H1 (cell line): ENCODE measurements at regions not wholly inside any gene's neighbourhood (a gene's known extent, or its start where the extent isn't known, plus 50 kb on each side); places are given as distances from the start of the nearest gene placed in this dataset.

Source experiments
- CTCF ChIA-PET: fragments of 300-600 bp; sonication (Branson Sonifier 250); formaldehyde crosslinking; loops from one replicate; lab custom pipeline; 2021; ENCODE audit not compliant: partially characterized antibody; lab: Charles Lee
- POLR2A ChIA-PET: fragments of 300-600 bp; sonication (Branson Sonifier 250); formaldehyde crosslinking; loops from one replicate; lab custom pipeline; 2021; ENCODE audit warnings: inconsistent platforms; ENCODE audit not compliant: partially characterized antibody; lab: Charles Lee
- DNase-seq, 2 experiments: peaks; one replicate each; pipeline versions ENCODE4 v3.0.0 to v3.0.0-alpha.2; 2010 to 2022; ENCODE audit warnings: low spot score in 2 of 2, low read depth in 1 of 2, mixed read lengths in 1 of 2
- FAIRE-seq: peaks from 2 replicates; lab custom pipeline; 2011; peaks lifted over from hg19 to GRCh38; lab: Jason Lieb, UNC
- H2AFZ ChIP-seq: 2 replicates; pipeline ENCODE4 v1.8.1; 2012; ENCODE audit warnings: low read length, inconsistent platforms
- H2AK5ac ChIP-seq: 2 replicates; pipeline ENCODE4 v1.6.1; 2013; ENCODE audit warnings: low read depth, low read length
- H2BK120ac ChIP-seq: replicated peaks from 2 replicates; pipeline ENCODE3; 2013; ENCODE audit warnings: low read depth, low read length, inconsistent platforms
- H2BK12ac ChIP-seq: 2 replicates; pipeline ENCODE4 v1.6.1; 2013; ENCODE audit warnings: low read depth, low read length
- H2BK15ac ChIP-seq: 2 replicates; pipeline ENCODE4 v1.6.1; 2013; ENCODE audit warnings: low read length
- H2BK20ac ChIP-seq: 2 replicates; pipeline ENCODE4 v1.6.1; 2013; ENCODE audit warnings: low read length
- H2BK5ac ChIP-seq: 2 replicates; pipeline ENCODE4 v1.6.1; 2013; ENCODE audit warnings: low read depth, low read length
- H3K14ac ChIP-seq: 2 replicates; pipeline ENCODE4 v1.6.1; 2013; ENCODE audit warnings: inconsistent platforms; ENCODE audit not compliant: insufficient read length
- H3K18ac ChIP-seq: 2 replicates; pipeline ENCODE4 v1.6.1; 2013; ENCODE audit warnings: low read length; ENCODE audit errors: extremely low read depth
- H3K23ac ChIP-seq: 2 replicates; pipeline ENCODE4 v1.6.1; 2013; ENCODE audit warnings: inconsistent platforms; ENCODE audit not compliant: insufficient read length
- H3K23me2 ChIP-seq: 2 replicates; pipeline ENCODE4 v1.6.1; 2013; ENCODE audit warnings: low read depth, low read length
- H3K27ac ChIP-seq: 2 replicates; pipeline ENCODE4 v1.6.1; 2011; ENCODE audit warnings: low read depth, low read length, inconsistent platforms
- H3K27me3 ChIP-seq, 4 experiments: replicated peaks in 1 of 4; 1 replicate in 1 of 4; 2 replicates in 3 of 4; pipeline versions ENCODE4 v1.6.1 to v1.8.1; 2011 to 2013; ENCODE audit warnings: low read length in 3 of 4, mild to moderate bottlenecking in 3 of 4, inconsistent platforms in 2 of 4, mixed read lengths in 2 of 4, moderate library complexity in 1 of 4; ENCODE audit not compliant: control insufficient read depth in 3 of 4, insufficient read depth in 3 of 4; ENCODE audit errors: extremely low read depth in 1 of 4
- H3K36me3 ChIP-seq, 4 experiments: 2 replicates each; pipeline versions ENCODE4 v1.6.1 to v1.8.1; 2011 to 2013; ENCODE audit warnings: mild to moderate bottlenecking in 4 of 4, low read length in 3 of 4, moderate library complexity in 2 of 4, control low read depth in 1 of 4, inconsistent platforms in 1 of 4; ENCODE audit not compliant: insufficient read depth in 4 of 4, control insufficient read depth in 2 of 4
- H3K4ac ChIP-seq: replicated peaks from 2 replicates; pipeline ENCODE3; 2013; ENCODE audit warnings: low read length, low read depth, mixed read lengths, inconsistent platforms; ENCODE audit not compliant: insufficient read length
- H3K4me1 ChIP-seq, 4 experiments: replicated peaks in 1 of 4; 1 replicate in 1 of 4; 2 replicates in 3 of 4; pipeline versions ENCODE4 v1.6.1 to v1.8.1; 2011 to 2013; ENCODE audit warnings: low read length in 3 of 4, inconsistent platforms in 2 of 4, mixed read lengths in 1 of 4; ENCODE audit not compliant: insufficient read depth in 4 of 4, control insufficient read depth in 3 of 4
- H3K4me2 ChIP-seq, 2 experiments: 2 replicates each; pipeline versions ENCODE4 v1.6.1 to v1.8.1; 2011 to 2013; ENCODE audit warnings: low read depth in 2 of 2, low read length in 2 of 2, control low read depth in 1 of 2, inconsistent platforms in 1 of 2, mild to moderate bottlenecking in 1 of 2; ENCODE audit not compliant: insufficient read depth in 1 of 2
- H3K4me3 ChIP-seq, 4 experiments: fragments of 200-600, 300-600 bp in 1 of 4; sonication (generic), shearing (Covaris generic), sonication (Bioruptor Twin) in 1 of 4; 2 replicates each; pipeline versions ENCODE4 v1.5.1 to v1.8.1; 2011 to 2016; ENCODE audit warnings: low read length in 4 of 4, low read depth in 3 of 4, control low read depth in 2 of 4, inconsistent platforms in 2 of 4, mild to moderate bottlenecking in 2 of 4, mixed read lengths in 1 of 4, moderate library complexity in 1 of 4; ENCODE audit not compliant: insufficient read depth in 2 of 4; ENCODE audit errors: extremely low read depth in 1 of 4
- H3K56ac ChIP-seq: replicated peaks from 2 replicates; pipeline ENCODE3; 2013; ENCODE audit warnings: low read depth, mild to moderate bottlenecking, mixed read lengths, low read length, inconsistent platforms; ENCODE audit not compliant: insufficient read length
- H3K79me1 ChIP-seq: 2 replicates; pipeline ENCODE4 v1.6.1; 2013; ENCODE audit warnings: low read depth, low read length, control low read depth
- H3K79me2 ChIP-seq, 2 experiments: 2 replicates each; pipeline versions ENCODE4 v1.6.1 to v1.8.1; 2012 to 2013; ENCODE audit warnings: low read length in 2 of 2, mild to moderate bottlenecking in 2 of 2, inconsistent platforms in 1 of 2; ENCODE audit not compliant: insufficient read depth in 2 of 2, control insufficient read depth in 1 of 2
- H3K9ac ChIP-seq, 4 experiments: replicated peaks in 1 of 4; 1 replicate in 1 of 4; 2 replicates in 3 of 4; pipeline versions ENCODE4 v1.6.1 to v1.8.1; 2011 to 2013; ENCODE audit warnings: low read depth in 3 of 4, low read length in 3 of 4, control low read depth in 2 of 4, mild to moderate bottlenecking in 2 of 4, moderate library complexity in 2 of 4, inconsistent platforms in 1 of 4; ENCODE audit errors: extremely low read depth in 1 of 4
- H3K9me3 ChIP-seq, 2 experiments: 2 replicates each; pipeline versions ENCODE4 v1.6.1 to v1.8.1; 2012 to 2013; ENCODE audit warnings: mild to moderate bottlenecking in 2 of 2, moderate library complexity in 2 of 2, control low read depth in 1 of 2, inconsistent platforms in 1 of 2, low read depth in 1 of 2, low read length in 1 of 2, mixed read lengths in 1 of 2; ENCODE audit not compliant: insufficient read depth in 2 of 2
- H4K20me1 ChIP-seq, 2 experiments: replicated peaks in 1 of 2; 2 replicates each; pipeline versions ENCODE3 to v1.8.1; 2011 to 2013; ENCODE audit warnings: inconsistent platforms in 2 of 2, low read length in 2 of 2, mild to moderate bottlenecking in 1 of 2; ENCODE audit not compliant: insufficient read depth in 2 of 2, control insufficient read depth in 1 of 2
- H4K5ac ChIP-seq: 2 replicates; pipeline ENCODE4 v1.6.1; 2013; ENCODE audit warnings: low read length, low read depth, mixed read lengths, inconsistent platforms; ENCODE audit not compliant: insufficient read length
- H4K8ac ChIP-seq: 2 replicates; pipeline ENCODE4 v1.8.0; 2013; ENCODE audit warnings: mild to moderate bottlenecking, moderate library complexity, low read length, inconsistent platforms; ENCODE audit not compliant: insufficient read depth; ENCODE audit errors: extremely low read depth
- H4K91ac ChIP-seq: replicated peaks from 2 replicates; pipeline ENCODE3; 2013; ENCODE audit warnings: low read length, mixed read lengths, inconsistent platforms; ENCODE audit not compliant: insufficient read length
- BACH1 ChIP-seq: IDR thresholded peaks from 2 replicates; pipeline ENCODE4 v1.6.1; 2012; ENCODE audit warnings: low read length, improper control_type of control experiment
- CBX8 ChIP-seq: fragments of 300-800, 300-1000 bp; sonication (generic); IDR thresholded peaks from 2 replicates; pipeline ENCODE4 v1.7.1; 2016; ENCODE audit warnings: low read depth, low read length, borderline replicate concordance
- CHD1 ChIP-seq: IDR thresholded peaks from 2 replicates; pipeline ENCODE4 v1.6.1; 2012; ENCODE audit warnings: low read depth, low read length, improper control_type of control experiment
- CTBP2 ChIP-seq: IDR thresholded peaks from 2 replicates; pipeline ENCODE4 v1.7.0; 2011; ENCODE audit warnings: borderline replicate concordance, mild to moderate bottlenecking, moderate library complexity, mixed read lengths, low read length; ENCODE audit not compliant: insufficient read depth, insufficient read length
- NRF1 ChIP-seq: IDR thresholded peaks from 2 replicates; pipeline ENCODE4 v1.6.1; 2011; ENCODE audit warnings: mild to moderate bottlenecking, low read depth, low read length, improper control_type of control experiment
- POLR2A ChIP-seq, 2 experiments: IDR thresholded peaks; 1 replicate in 1 of 2; 2 replicates in 1 of 2; pipeline ENCODE4 v1.6.1; 2011; ENCODE audit warnings: low read depth in 2 of 2, low read length in 2 of 2, mild to moderate bottlenecking in 2 of 2; ENCODE audit errors: control extremely low read depth in 1 of 2
- POU5F1 ChIP-seq: IDR thresholded peaks from 2 replicates; pipeline ENCODE4 v1.6.1; 2011; ENCODE audit warnings: low read depth, mild to moderate bottlenecking, low read length, moderate library complexity
- SIX5 ChIP-seq: IDR thresholded peaks from 2 replicates; pipeline ENCODE4 v1.6.1; 2011; ENCODE audit warnings: mild to moderate bottlenecking, low read depth, low read length
- SP2 ChIP-seq: IDR thresholded peaks from 2 replicates; pipeline ENCODE4 v1.6.1; 2012; ENCODE audit warnings: mild to moderate bottlenecking, low read length, inconsistent platforms
- SRF ChIP-seq: IDR thresholded peaks from 2 replicates; pipeline ENCODE4 v1.6.1; 2011; ENCODE audit warnings: mild to moderate bottlenecking, low read depth, low read length, moderate library complexity
- TAF7 ChIP-seq: optimal IDR thresholded peaks from 2 replicates; pipeline ENCODE3; 2011; ENCODE audit warnings: low read depth, mild to moderate bottlenecking, inconsistent platforms, low read length, moderate library complexity, borderline replicate concordance
- TF ChIP-seq, protein P1 (sequence below): IDR thresholded peaks from 2 replicates; pipeline ENCODE4 v1.6.1; 2012; ENCODE audit warnings: low read length, inconsistent platforms

DNA sequence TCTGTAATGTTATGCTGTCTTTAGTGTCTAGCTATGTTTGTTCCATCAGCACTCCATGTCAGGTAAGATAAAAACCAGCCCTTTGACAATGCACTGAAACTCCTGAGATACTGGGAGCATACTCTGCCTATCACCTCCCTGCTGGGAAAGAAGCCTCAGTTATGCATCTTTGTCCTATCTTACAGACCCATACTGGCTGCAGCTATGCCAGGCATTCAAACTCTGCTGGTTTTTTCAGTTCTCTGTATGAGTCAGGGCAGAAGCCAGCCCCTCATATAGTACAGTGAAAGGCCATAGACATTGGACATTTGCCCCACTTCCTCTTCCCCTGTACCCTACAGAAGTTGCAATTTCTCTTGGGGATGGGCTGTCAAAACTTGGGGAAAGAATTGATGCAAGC lies 181.1 kb upstream of the RGPD4 start:
- Histone ChIP-seq H3K9ac (no peak overlapping the region), H3K27me3 (no peaks in the 10 kb centered on the region), H2BK120ac (no peak overlapping the region), H4K8ac (no peak overlapping the region), H2BK20ac (no peak overlapping the region), H2BK5ac (no peak overlapping the region), H4K5ac (no peak overlapping the region), H2AFZ (no peak overlapping the region), H3K79me1 (no peaks in the 10 kb centered on the region), H3K4me2 (no peak overlapping the region), H3K27ac (no peak overlapping the region), H3K14ac (no peak overlapping the region), H3K4me1 (no peaks in the 10 kb centered on the region), H3K23ac (no peak overlapping the region), H2AK5ac (no peak overlapping the region), H2BK15ac (no peak overlapping the region), H3K79me2 (no peaks in the 10 kb centered on the region), H3K23me2 (no peaks in the 10 kb centered on the region), H3K9me3 (peaks cover 5 to 6% of the 10 kb centered on the region in 2 experiments; a peak in 3 of 4 replicates), H4K91ac (no peak overlapping the region), H2BK12ac (no peak overlapping the region), H3K4ac (no peak overlapping the region), H3K36me3 (no peaks in the 10 kb centered on the region), H3K56ac (no peak overlapping the region), H3K18ac (no peak overlapping the region), H4K20me1 (no peaks in the 10 kb centered on the region), H3K4me3 (no peak overlapping the region)
- CTCF ChIA-PET: no interaction called here
- POLR2A ChIA-PET: no interaction called here
- FAIRE-seq (no peak), DNase-seq (no peak)
- TF ChIP-seq SP2: no peak
- TF ChIP-seq CHD1: no peak
- no peak for TF ChIP-seq SIX5
- no peak for TF ChIP-seq NRF1
- TF ChIP-seq POLR2A (IDR thresholded peaks at IDR 0.05; ENCODE audit: control extremely low read depth in 1 of 2, low read depth in 2 of 2, low read length in 2 of 2): no peak
- TF ChIP-seq CTBP2: no peak
- TF ChIP-seq, protein P1, sequence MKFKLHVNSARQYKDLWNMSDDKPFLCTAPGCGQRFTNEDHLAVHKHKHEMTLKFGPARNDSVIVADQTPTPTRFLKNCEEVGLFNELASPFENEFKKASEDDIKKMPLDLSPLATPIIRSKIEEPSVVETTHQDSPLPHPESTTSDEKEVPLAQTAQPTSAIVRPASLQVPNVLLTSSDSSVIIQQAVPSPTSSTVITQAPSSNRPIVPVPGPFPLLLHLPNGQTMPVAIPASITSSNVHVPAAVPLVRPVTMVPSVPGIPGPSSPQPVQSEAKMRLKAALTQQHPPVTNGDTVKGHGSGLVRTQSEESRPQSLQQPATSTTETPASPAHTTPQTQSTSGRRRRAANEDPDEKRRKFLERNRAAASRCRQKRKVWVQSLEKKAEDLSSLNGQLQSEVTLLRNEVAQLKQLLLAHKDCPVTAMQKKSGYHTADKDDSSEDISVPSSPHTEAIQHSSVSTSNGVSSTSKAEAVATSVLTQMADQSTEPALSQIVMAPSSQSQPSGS: no peak
- no peak for TF ChIP-seq POU5F1
- no peak for TF ChIP-seq BACH1
- no peak for TF ChIP-seq SRF
- TF ChIP-seq CBX8: no peak
- TF ChIP-seq TAF7: no peak
